DND-41 (cell line): ENCODE measurements at regions not wholly inside any gene's neighbourhood (a gene's known extent, or its start where the extent isn't known, plus 50 kb on each side); places are given as distances from the start of the nearest gene placed in this dataset.

Experiments
- ATAC-seq: fragments of 200-7000 bp; cut with Tn5 transposase; 3 replicates; pipeline ENCODE4 v1.9.1; 2021; ENCODE audit warnings: low read depth; ENCODE audit not compliant: insufficient read depth
- DNase-seq: peaks from one replicate; pipeline ENCODE4 v3.0.0-alpha.2; 2020
- H2AFZ ChIP-seq: 2 replicates; pipeline ENCODE4 v1.6.0; 2012; ENCODE audit warnings: low read depth, low read length
- H3K27ac ChIP-seq: 2 replicates; pipeline ENCODE4 v1.5.1; 2012; ENCODE audit warnings: low read length, inconsistent platforms
- H3K27me3 ChIP-seq: fragments of 200-600 bp; sonication (generic); 2 replicates; pipeline ENCODE4 v1.6.0; 2012; ENCODE audit warnings: low read length, mild to moderate bottlenecking, inconsistent platforms; ENCODE audit not compliant: insufficient read depth, poor library complexity
- H3K36me3 ChIP-seq: 2 replicates; pipeline ENCODE4 v1.5.1; 2012; ENCODE audit warnings: low read length, inconsistent platforms; ENCODE audit not compliant: insufficient read depth
- H3K4me1 ChIP-seq: 2 replicates; pipeline ENCODE4 v1.5.1; 2012; ENCODE audit warnings: mild to moderate bottlenecking, low read length; ENCODE audit not compliant: insufficient read depth
- H3K4me2 ChIP-seq: 2 replicates; pipeline ENCODE4 v1.6.0; 2012; ENCODE audit warnings: mild to moderate bottlenecking, moderate library complexity, low read length, inconsistent platforms; ENCODE audit not compliant: insufficient read depth
- H3K4me3 ChIP-seq, 2 experiments: fragments of 200-600 bp in 1 of 2; shearing (Covaris generic) in 1 of 2; 2 replicates each; pipeline ENCODE4 v1.5.1; 2012 to 2016; ENCODE audit warnings: inconsistent platforms in 2 of 2, low read length in 2 of 2, mild to moderate bottlenecking in 2 of 2, low read depth in 1 of 2, moderate library complexity in 1 of 2
- H3K79me2 ChIP-seq: 2 replicates; pipeline ENCODE4 v1.6.0; 2012; ENCODE audit warnings: low read length, inconsistent platforms; ENCODE audit not compliant: insufficient read depth
- H3K9ac ChIP-seq: 2 replicates; pipeline ENCODE4 v1.6.0; 2012; ENCODE audit warnings: low read depth, mild to moderate bottlenecking, inconsistent platforms, low read length, moderate library complexity
- H3K9me3 ChIP-seq: 2 replicates; pipeline ENCODE4 v1.5.1; 2012; ENCODE audit warnings: low read length, moderate library complexity, mild to moderate bottlenecking, inconsistent platforms; ENCODE audit not compliant: insufficient read depth, severe bottlenecking
- H4K20me1 ChIP-seq: 2 replicates; pipeline ENCODE4 v1.6.0; 2012; ENCODE audit warnings: low read length; ENCODE audit not compliant: insufficient read depth
- EZH2 ChIP-seq: IDR thresholded peaks from 3 replicates; pipeline ENCODE4 v1.6.1; 2012; ENCODE audit warnings: borderline replicate concordance, low read depth, mild to moderate bottlenecking, moderate library complexity, low read length, inconsistent platforms; ENCODE audit not compliant: severe bottlenecking
- TF ChIP-seq, protein P1 (sequence below): IDR thresholded peaks from 2 replicates; pipeline ENCODE4 v1.5.1; 2012; ENCODE audit warnings: borderline replicate concordance, low read length, moderate library complexity, mild to moderate bottlenecking; ENCODE audit not compliant: poor library complexity, severe bottlenecking; ENCODE audit errors: extremely low read depth

- ATAC-seq (no peak), DNase-seq (no peak)
- Histone ChIP-seq H3K4me3 (no peak overlapping the region), H4K20me1 (no peaks in the 10 kb centered on the region), H2AFZ (no peak overlapping the region), H3K4me2 (no peak overlapping the region), H3K27ac (no peak overlapping the region), H3K9ac (no peak overlapping the region), H3K36me3 (no peaks in the 10 kb centered on the region), H3K27me3 (no peaks in the 10 kb centered on the region), H3K9me3 (no peaks in the 10 kb centered on the region), H3K4me1 (peaks cover 24% of the 10 kb centered on the region), H3K79me2 (no peaks in the 10 kb centered on the region)
- TF ChIP-seq, protein P1, sequence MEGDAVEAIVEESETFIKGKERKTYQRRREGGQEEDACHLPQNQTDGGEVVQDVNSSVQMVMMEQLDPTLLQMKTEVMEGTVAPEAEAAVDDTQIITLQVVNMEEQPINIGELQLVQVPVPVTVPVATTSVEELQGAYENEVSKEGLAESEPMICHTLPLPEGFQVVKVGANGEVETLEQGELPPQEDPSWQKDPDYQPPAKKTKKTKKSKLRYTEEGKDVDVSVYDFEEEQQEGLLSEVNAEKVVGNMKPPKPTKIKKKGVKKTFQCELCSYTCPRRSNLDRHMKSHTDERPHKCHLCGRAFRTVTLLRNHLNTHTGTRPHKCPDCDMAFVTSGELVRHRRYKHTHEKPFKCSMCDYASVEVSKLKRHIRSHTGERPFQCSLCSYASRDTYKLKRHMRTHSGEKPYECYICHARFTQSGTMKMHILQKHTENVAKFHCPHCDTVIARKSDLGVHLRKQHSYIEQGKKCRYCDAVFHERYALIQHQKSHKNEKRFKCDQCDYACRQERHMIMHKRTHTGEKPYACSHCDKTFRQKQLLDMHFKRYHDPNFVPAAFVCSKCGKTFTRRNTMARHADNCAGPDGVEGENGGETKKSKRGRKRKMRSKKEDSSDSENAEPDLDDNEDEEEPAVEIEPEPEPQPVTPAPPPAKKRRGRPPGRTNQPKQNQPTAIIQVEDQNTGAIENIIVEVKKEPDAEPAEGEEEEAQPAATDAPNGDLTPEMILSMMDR = no peak
- TF ChIP-seq EZH2 = no peak
Measured at GRCh38 chr6:105943514-105943913, 142.6 kb upstream of the PRDM1 start.

DNA sequence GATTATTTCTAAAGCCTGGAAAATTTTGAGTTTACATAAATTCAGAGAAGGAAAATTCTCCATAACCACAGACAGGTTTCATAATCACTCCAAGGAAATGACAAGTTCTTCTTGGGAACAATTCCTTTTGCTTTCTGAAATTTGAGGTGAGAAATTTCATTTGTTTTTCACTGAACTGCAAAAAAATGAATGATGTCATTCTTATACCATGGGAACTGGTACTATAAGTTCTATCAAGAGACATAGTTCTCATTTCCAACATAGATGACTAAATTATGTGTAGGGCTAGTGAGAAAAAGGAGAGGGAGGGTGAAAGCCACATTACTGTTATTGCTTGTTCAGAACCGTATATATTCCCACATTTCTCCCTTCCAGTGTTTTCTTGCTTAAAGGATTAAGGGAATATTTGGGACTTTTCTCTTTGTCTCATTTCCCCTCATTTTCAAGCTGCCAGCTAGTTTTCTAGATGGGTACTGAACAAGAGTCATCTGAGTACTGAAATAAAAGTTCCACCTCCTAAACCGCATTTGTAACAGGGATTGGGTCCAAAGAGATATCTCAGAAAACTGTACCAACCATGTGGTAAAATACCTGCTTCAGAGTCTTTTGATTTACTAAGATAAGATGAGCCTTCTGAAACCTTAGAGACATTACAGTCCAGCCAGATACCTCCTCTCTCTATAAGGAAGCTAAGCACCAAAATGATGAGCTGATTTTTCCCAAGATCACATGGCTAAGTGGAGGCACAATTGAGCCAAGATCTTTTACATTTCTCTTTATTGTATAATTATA lies 144.3 kb upstream of the PRDM1 start:
- no peaks in the 10 kb centered on the region for H4K20me1 ChIP-seq
- no peak overlapping the region for H3K27ac ChIP-seq
- DNase-seq (no peak), ATAC-seq (no peak)
- H3K4me2 ChIP-seq = no peak overlapping the region
- peaks cover 24% of the 10 kb centered on the region for H3K4me1 ChIP-seq
- no peak overlapping the region for H3K9ac ChIP-seq
- no peaks in the 10 kb centered on the region for H3K36me3 ChIP-seq
- TF ChIP-seq, protein P1 = no peak
- no peak for TF ChIP-seq EZH2
- no peaks in the 10 kb centered on the region for H3K9me3 ChIP-seq
- no peaks in the 10 kb centered on the region for H3K27me3 ChIP-seq
- H3K4me3 ChIP-seq = no peak overlapping the region
- H2AFZ ChIP-seq = no peak overlapping the region
- no peaks in the 10 kb centered on the region for H3K79me2 ChIP-seq

DNA sequence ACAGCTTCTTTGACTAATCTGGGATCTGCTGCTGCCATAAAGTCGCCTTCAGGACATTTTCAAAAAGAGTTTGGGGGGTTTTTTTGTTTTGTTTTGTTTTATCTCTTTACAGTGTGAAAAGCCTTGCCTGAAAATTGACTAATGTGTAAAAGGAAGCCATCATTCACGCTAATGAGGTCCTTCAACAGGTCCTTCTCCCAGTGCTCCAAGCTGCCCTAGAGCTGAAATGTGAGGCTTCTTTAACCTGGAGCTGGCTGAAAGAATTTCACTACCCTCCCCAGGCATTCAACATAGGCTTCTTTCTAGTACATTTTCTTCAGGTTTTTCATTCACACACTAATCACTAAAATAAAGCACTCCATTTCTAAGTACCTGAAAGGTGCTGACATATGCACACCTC lies 145.1 kb upstream of the PRDM1 start:
- H3K4me2 ChIP-seq = no peak overlapping the region
- DNase-seq (no peak), ATAC-seq (no peak)
- no peaks in the 10 kb centered on the region for H3K9me3 ChIP-seq
- H3K27ac ChIP-seq = no peak overlapping the region
- H3K36me3 ChIP-seq = no peaks in the 10 kb centered on the region
- H3K4me3 ChIP-seq = no peak overlapping the region
- no peaks in the 10 kb centered on the region for H3K27me3 ChIP-seq
- peaks cover 24% of the 10 kb centered on the region for H3K4me1 ChIP-seq
- no peaks in the 10 kb centered on the region for H4K20me1 ChIP-seq
- H3K79me2 ChIP-seq = no peaks in the 10 kb centered on the region
- H3K9ac ChIP-seq = no peak overlapping the region
- TF ChIP-seq EZH2 = no peak
- TF ChIP-seq, protein P1 = no peak
- no peak overlapping the region for H2AFZ ChIP-seq
